ENCODE measurements at regions not wholly inside any gene's neighbourhood (a gene's known extent, or its start where the extent isn't known, plus 50 kb on each side); places are given as distances from the start of the nearest gene placed in this dataset.

DNA sequence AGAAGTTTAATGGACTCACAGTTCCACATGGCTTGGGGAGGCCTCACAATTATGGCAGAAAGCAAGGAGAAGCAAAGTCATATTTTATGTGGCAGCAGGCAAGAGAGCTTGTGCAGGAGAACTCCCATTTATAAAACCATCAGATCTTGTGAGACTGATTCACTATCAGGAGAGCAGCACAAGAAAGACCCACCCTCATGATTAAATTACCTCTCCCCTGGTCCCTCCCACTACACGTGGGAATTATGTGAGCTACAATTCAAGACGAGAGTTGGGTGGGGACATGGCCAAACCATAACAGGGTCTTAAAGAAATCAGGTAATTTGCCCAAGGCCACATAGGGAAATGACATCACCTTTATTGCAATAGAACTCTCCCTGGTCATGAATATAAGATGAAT lies 1073.3 kb upstream of the ACVR2A start:
- TF ChIP-seq, protein P1, sequence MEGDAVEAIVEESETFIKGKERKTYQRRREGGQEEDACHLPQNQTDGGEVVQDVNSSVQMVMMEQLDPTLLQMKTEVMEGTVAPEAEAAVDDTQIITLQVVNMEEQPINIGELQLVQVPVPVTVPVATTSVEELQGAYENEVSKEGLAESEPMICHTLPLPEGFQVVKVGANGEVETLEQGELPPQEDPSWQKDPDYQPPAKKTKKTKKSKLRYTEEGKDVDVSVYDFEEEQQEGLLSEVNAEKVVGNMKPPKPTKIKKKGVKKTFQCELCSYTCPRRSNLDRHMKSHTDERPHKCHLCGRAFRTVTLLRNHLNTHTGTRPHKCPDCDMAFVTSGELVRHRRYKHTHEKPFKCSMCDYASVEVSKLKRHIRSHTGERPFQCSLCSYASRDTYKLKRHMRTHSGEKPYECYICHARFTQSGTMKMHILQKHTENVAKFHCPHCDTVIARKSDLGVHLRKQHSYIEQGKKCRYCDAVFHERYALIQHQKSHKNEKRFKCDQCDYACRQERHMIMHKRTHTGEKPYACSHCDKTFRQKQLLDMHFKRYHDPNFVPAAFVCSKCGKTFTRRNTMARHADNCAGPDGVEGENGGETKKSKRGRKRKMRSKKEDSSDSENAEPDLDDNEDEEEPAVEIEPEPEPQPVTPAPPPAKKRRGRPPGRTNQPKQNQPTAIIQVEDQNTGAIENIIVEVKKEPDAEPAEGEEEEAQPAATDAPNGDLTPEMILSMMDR (IDR thresholded peaks at IDR 0.05): no peak
- TF ChIP-seq EP300 (IDR thresholded peaks at IDR 0.05) (no peak), POLR2AphosphoS5 (IDR thresholded peaks at IDR 0.05) (no peak), POLR2A (IDR thresholded peaks at IDR 0.05) (no peak)

Measured in sigmoid colon (tissue), 4 donors.